A673 (cell line): ENCODE measurements at regions not wholly inside any gene's neighbourhood (a gene's known extent, or its start where the extent isn't known, plus 50 kb on each side); places are given as distances from the start of the nearest gene placed in this dataset.

Experiments used
- EZH2 ChIP-seq: fragments of 200-600 bp; sonication (generic); IDR thresholded peaks from 2 replicates; pipeline ENCODE4 v1.6.1; 2017; ENCODE audit warnings: borderline replicate concordance, low read depth, mild to moderate bottlenecking, mixed read lengths, antibody characterized with exemption, low read length; ENCODE audit not compliant: poor library complexity, severe bottlenecking
- TF ChIP-seq, protein P1 (sequence below): fragments of 300-800, 200-600 bp; sonication (generic); conservative IDR thresholded peaks from 2 replicates; pipeline ENCODE4 v1.5.1; 2017; ENCODE audit warnings: low read depth, mild to moderate bottlenecking, antibody characterized with exemption, low read length, moderate library complexity, mixed read lengths

DNA sequence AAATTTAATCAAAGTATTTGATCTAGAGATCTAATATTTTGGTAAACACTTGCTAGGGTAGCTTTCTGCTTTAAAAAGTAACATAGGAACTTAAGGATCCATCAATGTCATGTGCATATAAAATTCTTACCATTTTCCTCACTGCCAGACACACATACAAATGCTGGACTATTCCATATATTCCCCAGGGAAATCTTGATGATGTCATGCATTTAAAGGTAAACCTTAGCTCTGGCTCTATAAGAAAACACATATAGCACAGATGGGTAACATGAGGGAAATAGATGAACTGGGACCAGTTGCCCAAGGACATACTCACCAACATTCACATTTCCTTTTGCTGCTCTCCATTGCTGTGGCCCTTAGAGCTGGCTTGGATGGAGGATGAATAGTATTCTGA, 79.1 kb upstream of the FMNL2 start:
- TF ChIP-seq EZH2: no peak
- TF ChIP-seq, protein P1, sequence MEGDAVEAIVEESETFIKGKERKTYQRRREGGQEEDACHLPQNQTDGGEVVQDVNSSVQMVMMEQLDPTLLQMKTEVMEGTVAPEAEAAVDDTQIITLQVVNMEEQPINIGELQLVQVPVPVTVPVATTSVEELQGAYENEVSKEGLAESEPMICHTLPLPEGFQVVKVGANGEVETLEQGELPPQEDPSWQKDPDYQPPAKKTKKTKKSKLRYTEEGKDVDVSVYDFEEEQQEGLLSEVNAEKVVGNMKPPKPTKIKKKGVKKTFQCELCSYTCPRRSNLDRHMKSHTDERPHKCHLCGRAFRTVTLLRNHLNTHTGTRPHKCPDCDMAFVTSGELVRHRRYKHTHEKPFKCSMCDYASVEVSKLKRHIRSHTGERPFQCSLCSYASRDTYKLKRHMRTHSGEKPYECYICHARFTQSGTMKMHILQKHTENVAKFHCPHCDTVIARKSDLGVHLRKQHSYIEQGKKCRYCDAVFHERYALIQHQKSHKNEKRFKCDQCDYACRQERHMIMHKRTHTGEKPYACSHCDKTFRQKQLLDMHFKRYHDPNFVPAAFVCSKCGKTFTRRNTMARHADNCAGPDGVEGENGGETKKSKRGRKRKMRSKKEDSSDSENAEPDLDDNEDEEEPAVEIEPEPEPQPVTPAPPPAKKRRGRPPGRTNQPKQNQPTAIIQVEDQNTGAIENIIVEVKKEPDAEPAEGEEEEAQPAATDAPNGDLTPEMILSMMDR: no peak
